ENCODE measurements at regions not wholly inside any gene's neighbourhood (a gene's known extent, or its start where the extent isn't known, plus 50 kb on each side); places are given as distances from the start of the nearest gene placed in this dataset.

- TF ChIP-seq POLR2A (IDR thresholded peaks at IDR 0.05; ENCODE audit: extremely low read depth, insufficient read length) (no peak), CTCF (IDR thresholded peaks at IDR 0.05; ENCODE audit: low read depth, low read length) (no peak), MAX (IDR thresholded peaks at IDR 0.05; ENCODE audit: low read depth, low read length) (no peak), MYC (IDR thresholded peaks at IDR 0.05; ENCODE audit: low read depth, low read length) (no peak)
These were observed 460.8 kb upstream of the SALL3 start for GRCh38 chr18:78518805-78519204.
